Subcutaneous abdominal adipose tissue (tissue), 5 donors: ENCODE measurements at regions not wholly inside any gene's neighbourhood (a gene's known extent, or its start where the extent isn't known, plus 50 kb on each side); places are given as distances from the start of the nearest gene placed in this dataset.

Experiments
- H3K27ac ChIP-seq: one replicate; pipeline ENCODE4 v1.7.0; 2013; ENCODE audit warnings: low read depth, mild to moderate bottlenecking, inconsistent platforms, low read length, moderate library complexity
- H3K27me3 ChIP-seq, 5 donors: one replicate each; pipeline ENCODE4 v1.7.0; 2013; ENCODE audit warnings: low read length in 5 of 5, inconsistent platforms in 1 of 5; ENCODE audit not compliant: control insufficient read depth in 5 of 5, insufficient read depth in 4 of 5
- H3K36me3 ChIP-seq, 5 donors: one replicate each; pipeline ENCODE4 v1.7.0; 2013; ENCODE audit warnings: low read length in 5 of 5; ENCODE audit not compliant: control insufficient read depth in 5 of 5, insufficient read depth in 5 of 5
- H3K4me1 ChIP-seq, 5 donors: one replicate each; pipeline ENCODE4 v1.7.0; 2013; ENCODE audit warnings: low read length in 5 of 5, mild to moderate bottlenecking in 3 of 5, moderate library complexity in 1 of 5; ENCODE audit not compliant: control insufficient read depth in 5 of 5, insufficient read depth in 5 of 5
- H3K4me3 ChIP-seq, 5 donors: one replicate each; pipeline ENCODE4 v1.7.0; 2013; ENCODE audit warnings: low read length in 5 of 5, low read depth in 1 of 5
- H3K9ac ChIP-seq, 5 donors: one replicate each; pipeline ENCODE4 v1.7.0; 2013; ENCODE audit warnings: low read length in 5 of 5, mild to moderate bottlenecking in 4 of 5, moderate library complexity in 3 of 5
- H3K9me3 ChIP-seq, 5 donors: one replicate each; pipeline ENCODE4 v1.7.0; 2013; ENCODE audit warnings: low read length in 5 of 5; ENCODE audit not compliant: control insufficient read depth in 5 of 5
- donor health status: healthy.
- donor health status: healthy.
- donor health status: healthy.
- donor health status: healthy.
- donor health status: healthy.

- Histone ChIP-seq H3K4me1 (peaks cover 16 to 60% (median 41%) of the 10 kb centered on the region in 5 donors), H3K9ac (peak overlapping the region in 1 of 5 donors; percentile 46), H3K27ac (peak overlapping the region; percentile 77), H3K36me3 (no peaks in the 10 kb centered on the region), H3K27me3 (no peaks in the 10 kb centered on the region), H3K4me3 (no peak overlapping the region), H3K9me3 (no peaks in the 10 kb centered on the region)
Observed at GRCh38 chr2:42953216-42953615, 160.8 kb upstream of the HAAO start.

- H3K4me3 ChIP-seq = no peak overlapping the region
- no peaks in the 10 kb centered on the region for H3K9me3 ChIP-seq
- peaks cover 18 to 64% (median 41%) of the 10 kb centered on the region in 5 donors for H3K4me1 ChIP-seq
- H3K9ac ChIP-seq = peak overlapping the region in 2 of 5 donors; percentile 39 to 44
- no peaks in the 10 kb centered on the region for H3K27me3 ChIP-seq
- H3K27ac ChIP-seq = peak overlapping the region; percentile 77
- no peaks in the 10 kb centered on the region for H3K36me3 ChIP-seq
Observed at GRCh38 chr2:42951263-42951938, 159.0 kb upstream of the HAAO start.

- H3K4me1 ChIP-seq = peaks cover 11 to 61% (median 34%) of the 10 kb centered on the region in 5 donors
- no peak overlapping the region for H3K27ac ChIP-seq
- no peaks in the 10 kb centered on the region for H3K27me3 ChIP-seq
- H3K36me3 ChIP-seq = no peaks in the 10 kb centered on the region
- H3K9me3 ChIP-seq = no peaks in the 10 kb centered on the region
- no peak overlapping the region for H3K4me3 ChIP-seq
- no peak overlapping the region for H3K9ac ChIP-seq
Observed at GRCh38 chr2:42949125-42949524, 156.7 kb upstream of the HAAO start.

DNA sequence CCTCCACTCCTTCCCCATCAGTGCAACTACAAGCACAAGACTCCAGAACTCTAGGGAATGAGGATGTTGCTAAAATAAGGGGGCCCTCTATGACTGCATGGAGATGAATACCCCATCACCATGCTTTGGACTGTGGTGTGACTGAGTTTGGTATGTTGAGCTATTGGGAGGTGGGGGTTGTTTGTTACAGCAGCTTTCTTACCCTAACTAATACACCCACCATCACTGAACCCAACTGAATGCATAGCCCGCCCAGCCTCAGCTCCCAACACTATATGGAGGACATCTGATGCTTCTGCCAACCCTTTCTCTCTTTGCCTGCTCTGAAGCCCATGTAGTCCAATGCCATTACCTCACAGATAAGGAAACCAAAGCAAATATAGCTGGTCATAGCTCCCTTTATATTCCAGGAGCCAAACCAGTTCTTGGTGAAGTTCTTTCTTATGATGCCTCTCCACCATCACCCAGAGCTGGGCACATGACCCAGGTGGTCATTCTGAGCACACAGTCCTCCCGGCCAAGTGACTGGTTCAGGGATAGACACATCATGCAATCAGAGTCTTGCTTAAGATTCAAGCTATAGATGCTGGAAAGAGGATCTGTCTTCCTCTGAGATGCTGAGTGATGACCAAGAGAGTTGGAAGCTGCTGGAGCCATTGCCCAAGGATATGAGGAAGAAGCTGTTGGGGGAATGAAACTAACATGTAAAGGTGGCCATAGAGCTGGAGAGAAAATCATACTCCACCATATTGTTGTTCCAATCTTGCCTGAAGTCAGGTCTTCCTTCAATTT lies 155.6 kb upstream of the HAAO start:
- H3K27ac ChIP-seq = no peak overlapping the region
- H3K9me3 ChIP-seq = no peaks in the 10 kb centered on the region
- no peaks in the 10 kb centered on the region for H3K27me3 ChIP-seq
- no peak overlapping the region for H3K4me3 ChIP-seq
- no peak overlapping the region for H3K9ac ChIP-seq
- H3K4me1 ChIP-seq = peaks cover 11 to 50% (median 26%) of the 10 kb centered on the region in 5 donors
- no peaks in the 10 kb centered on the region for H3K36me3 ChIP-seq

DNA sequence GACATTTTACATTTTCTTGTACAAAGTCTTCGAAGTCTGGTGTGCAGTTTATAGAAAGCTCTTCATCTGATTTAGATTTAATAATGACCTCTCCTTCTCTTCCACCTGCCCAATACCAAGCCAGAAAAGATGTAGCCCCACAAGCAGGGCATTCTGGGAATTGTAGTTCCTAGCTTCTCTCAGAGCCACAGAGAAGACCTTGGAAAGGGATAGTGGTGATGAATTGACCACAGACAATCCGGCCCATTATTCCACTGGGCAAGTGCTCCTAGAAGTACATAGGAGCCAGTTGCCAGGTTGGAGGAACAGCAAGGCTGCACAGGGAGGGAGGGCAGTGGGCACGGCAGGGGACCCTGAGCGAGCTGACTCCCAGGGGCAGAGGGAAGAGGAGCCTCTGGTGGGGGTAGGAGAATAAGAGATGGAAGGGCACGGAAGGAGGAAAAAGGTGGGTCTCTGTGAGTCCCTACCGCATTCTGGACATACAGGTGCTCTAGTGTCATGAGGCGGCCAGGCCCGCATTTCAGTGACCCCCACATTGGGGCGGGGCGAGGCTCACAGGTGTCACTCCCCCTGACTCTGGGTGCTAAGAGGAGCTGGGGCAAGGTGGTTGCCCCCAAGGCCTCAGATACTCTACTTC lies 152.5 kb upstream of the HAAO start:
- Histone ChIP-seq H3K27me3 (no peaks in the 10 kb centered on the region), H3K4me1 (peaks cover 2 to 33% (median 11%) of the 10 kb centered on the region in 5 donors), H3K4me3 (no peak overlapping the region), H3K9ac (no peak overlapping the region), H3K9me3 (no peaks in the 10 kb centered on the region), H3K36me3 (no peaks in the 10 kb centered on the region), H3K27ac (no peak overlapping the region)

GRCh38 chr2:42942990-42943493 lies 150.7 kb upstream of the HAAO start:
- Histone ChIP-seq H3K9ac (no peak overlapping the region), H3K27me3 (no peaks in the 10 kb centered on the region), H3K27ac (no peak overlapping the region), H3K9me3 (no peaks in the 10 kb centered on the region), H3K36me3 (no peaks in the 10 kb centered on the region), H3K4me3 (no peak overlapping the region), H3K4me1 (peaks cover 2 to 40% (median 11%) of the 10 kb centered on the region in 5 donors)

GRCh38 chr2:42942214-42942989 lies 150.0 kb upstream of the HAAO start:
- Histone ChIP-seq H3K4me1 (peaks cover 2 to 44% (median 11%) of the 10 kb centered on the region in 5 donors), H3K36me3 (no peaks in the 10 kb centered on the region), H3K9ac (no peak overlapping the region), H3K27me3 (no peaks in the 10 kb centered on the region), H3K27ac (no peak overlapping the region), H3K4me3 (no peak overlapping the region), H3K9me3 (no peaks in the 10 kb centered on the region)

GRCh38 chr2:42941633-42942176 lies 149.3 kb upstream of the HAAO start:
- Histone ChIP-seq H3K36me3 (no peaks in the 10 kb centered on the region), H3K4me1 (peaks cover 4 to 44% (median 12%) of the 10 kb centered on the region in 5 donors), H3K4me3 (no peak overlapping the region), H3K9ac (no peak overlapping the region), H3K27me3 (no peaks in the 10 kb centered on the region), H3K27ac (no peak overlapping the region), H3K9me3 (no peaks in the 10 kb centered on the region)

GRCh38 chr2:42939411-42940206 lies 147.2 kb upstream of the HAAO start:
- Histone ChIP-seq H3K27ac (no peak overlapping the region), H3K9ac (no peak overlapping the region), H3K27me3 (no peaks in the 10 kb centered on the region), H3K36me3 (no peaks in the 10 kb centered on the region), H3K4me1 (peaks cover 13 to 45% (median 22%) of the 10 kb centered on the region in 5 donors), H3K4me3 (no peak overlapping the region), H3K9me3 (no peaks in the 10 kb centered on the region)
